Hepatic stellate cell (primary cell): ENCODE measurements at regions not wholly inside any gene's neighbourhood (a gene's known extent, or its start where the extent isn't known, plus 50 kb on each side); places are given as distances from the start of the nearest gene placed in this dataset.
"Not testable (repeated sequence)": the region's sequence is repeated elsewhere in the genome, so short reads cannot be mapped to it uniquely, and the experiment has no call there.

Experiments
- DNase-seq: peaks from one replicate; pipeline ENCODE4 v3.0.0; 2011; ENCODE audit warnings: low spot score

DNA sequence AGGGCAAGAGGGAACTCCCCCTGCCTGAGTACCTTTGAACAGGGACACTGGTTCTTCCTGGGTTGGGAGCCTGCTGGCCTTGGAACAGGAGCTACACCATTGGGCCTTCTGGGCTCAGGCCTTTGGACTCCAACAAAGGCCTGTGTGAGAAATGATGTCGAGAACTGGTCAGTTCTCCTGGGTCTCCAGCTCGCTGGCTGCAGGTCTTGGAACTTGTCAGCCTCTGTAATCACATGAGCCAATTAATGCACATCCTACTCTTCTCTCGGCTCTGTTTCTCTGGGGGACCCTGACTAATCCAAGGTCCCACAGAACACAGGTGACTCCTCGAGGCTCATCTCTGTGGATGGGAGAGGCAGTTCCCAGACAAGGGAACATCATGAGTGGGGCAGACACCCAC is 104.7 kb upstream of the PLGLB2 start:
- not testable (repeated sequence) for DNase-seq

DNA sequence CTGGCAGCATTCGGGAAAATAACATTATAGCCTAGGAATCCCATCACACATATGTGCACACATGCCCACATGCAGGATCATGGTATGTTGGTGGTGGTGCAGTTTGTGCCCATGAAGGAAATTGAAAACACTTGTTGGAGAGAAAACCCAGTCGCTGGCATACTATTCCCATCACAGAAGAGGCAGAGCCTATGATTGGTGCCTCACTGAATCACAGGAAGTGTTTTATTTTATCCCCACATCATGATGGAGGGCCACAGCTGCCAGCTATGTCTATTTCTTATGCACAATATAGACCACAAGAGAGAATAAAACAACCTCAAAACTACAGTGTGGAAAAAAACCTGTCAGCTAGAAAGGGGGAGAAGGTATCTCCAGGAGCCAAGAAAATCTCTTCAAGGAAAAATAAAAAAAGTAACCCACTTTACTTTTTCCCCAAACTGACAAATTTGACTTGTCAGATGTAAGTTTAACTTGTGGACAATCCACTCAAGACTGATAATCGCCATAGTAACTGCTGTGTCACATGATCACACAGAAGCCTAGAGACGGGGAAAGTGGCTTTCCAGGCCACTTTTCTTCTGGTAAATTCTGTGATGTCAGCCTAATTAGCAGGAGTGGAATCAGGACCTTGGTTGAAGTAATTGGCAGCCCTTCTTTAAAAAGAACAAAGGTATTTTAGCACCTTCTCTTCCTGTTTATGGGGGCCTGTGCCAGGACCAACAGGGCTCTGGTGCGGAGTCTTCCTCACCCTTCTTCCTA is 100.0 kb upstream of the PLGLB2 start:
- DNase-seq: not testable (repeated sequence)

GRCh38 chr2:87648815-87649214 is 99.1 kb upstream of the PLGLB2 start:
- not testable (repeated sequence) for DNase-seq

GRCh38 chr2:87649871-87650270 is 98.0 kb upstream of the PLGLB2 start:
- DNase-seq: not testable (repeated sequence)

GRCh38 chr2:87650837-87651236 is 97.0 kb upstream of the PLGLB2 start:
- not testable (repeated sequence) for DNase-seq

DNA sequence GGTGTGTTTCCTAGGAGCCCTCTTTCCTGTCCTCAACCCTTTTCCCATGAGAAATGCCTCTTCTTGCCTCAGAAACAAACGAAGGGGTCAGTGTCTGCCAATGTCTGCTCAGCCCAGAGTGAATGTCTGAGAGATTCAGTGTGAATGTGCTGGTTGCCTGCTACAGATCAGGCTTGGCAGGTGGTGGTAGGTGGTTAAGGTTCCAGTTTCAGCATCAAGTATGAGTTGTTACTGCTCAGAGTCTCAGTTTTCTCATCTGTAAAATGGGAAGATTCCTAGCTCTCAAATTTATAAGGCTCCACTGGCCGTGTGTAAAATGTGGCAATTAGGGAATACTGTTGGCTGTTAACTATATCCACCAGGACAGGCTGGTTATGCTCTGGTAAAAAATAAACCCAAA is 96.3 kb upstream of the PLGLB2 start:
- DNase-seq: not testable (repeated sequence)

GRCh38 chr2:87653373-87653772 is 94.5 kb upstream of the PLGLB2 start:
- DNase-seq: not testable (repeated sequence)

- DNase-seq: not testable (repeated sequence)
These were observed 93.6 kb upstream of the PLGLB2 start for GRCh38 chr2:87654136-87654814.

DNA sequence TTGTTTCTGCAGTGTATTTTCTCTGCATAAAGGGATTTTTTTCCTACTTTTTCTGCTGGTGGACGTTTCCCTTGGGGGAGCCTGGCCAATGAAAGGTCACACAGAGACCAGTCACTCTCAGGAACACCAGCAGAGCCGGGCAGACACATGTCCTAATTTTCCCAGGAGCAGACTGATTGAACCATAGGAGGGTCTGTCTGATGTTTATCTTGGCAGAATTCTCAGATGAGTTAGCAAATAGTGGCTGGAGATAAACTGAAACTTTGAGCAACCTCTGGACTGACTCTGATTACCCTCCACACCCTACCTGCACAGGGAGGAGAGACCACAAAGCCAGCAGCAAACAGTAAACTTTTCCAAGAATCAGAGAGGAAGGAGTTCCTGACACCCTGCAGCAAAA is 90.0 kb upstream of the PLGLB2 start:
- DNase-seq: not testable (repeated sequence)

GRCh38 chr2:87658357-87658756 is 89.5 kb upstream of the PLGLB2 start:
- not testable (repeated sequence) for DNase-seq

- DNase-seq: not testable (repeated sequence)
These were observed 88.9 kb upstream of the PLGLB2 start for GRCh38 chr2:87658976-87659375.

GRCh38 chr2:87660164-87660563 is 87.7 kb upstream of the PLGLB2 start:
- DNase-seq: not testable (repeated sequence)

- not testable (repeated sequence) for DNase-seq
These were observed 85.3 kb upstream of the PLGLB2 start for GRCh38 chr2:87662316-87663290.

DNA sequence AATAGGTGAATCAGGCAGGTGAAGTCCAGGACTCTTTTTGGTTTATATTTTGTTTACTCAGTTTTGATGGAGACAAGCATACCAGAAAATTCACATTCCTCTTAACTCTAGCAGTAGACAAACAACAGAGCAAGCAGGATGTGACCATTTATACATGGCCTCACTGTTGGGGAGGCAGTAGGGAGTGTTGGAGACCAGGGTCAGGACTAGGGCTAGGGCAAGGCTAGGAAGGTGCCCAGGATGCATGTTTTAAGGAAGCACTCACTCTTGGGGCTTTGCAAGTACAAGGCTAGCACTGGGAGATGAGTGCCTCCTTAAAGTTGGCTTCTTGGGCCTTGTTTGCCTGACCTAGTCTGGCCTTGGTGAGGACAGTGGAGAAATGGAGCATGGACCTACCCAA is 84.5 kb upstream of the PLGLB2 start:
- DNase-seq: not testable (repeated sequence)

DNA sequence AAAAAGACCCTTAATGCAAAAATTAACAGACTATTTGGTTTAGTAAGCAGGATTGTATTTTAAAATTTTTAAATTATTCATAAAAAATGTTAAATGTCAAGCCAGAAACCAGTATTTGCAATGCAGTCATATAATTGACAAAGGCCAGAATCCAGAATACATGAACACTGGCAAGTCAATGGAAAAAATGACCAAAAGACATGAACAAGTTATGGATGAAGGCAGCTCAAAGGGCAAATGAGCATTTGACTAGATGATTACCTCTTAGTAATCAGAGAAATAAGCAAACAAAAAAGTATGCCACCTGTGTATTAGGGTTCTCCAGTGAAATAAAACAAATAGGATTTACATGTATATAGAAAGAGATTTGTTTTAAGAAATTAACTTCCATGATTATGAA is 80.9 kb upstream of the PLGLB2 start:
- DNase-seq: not testable (repeated sequence)

DNA sequence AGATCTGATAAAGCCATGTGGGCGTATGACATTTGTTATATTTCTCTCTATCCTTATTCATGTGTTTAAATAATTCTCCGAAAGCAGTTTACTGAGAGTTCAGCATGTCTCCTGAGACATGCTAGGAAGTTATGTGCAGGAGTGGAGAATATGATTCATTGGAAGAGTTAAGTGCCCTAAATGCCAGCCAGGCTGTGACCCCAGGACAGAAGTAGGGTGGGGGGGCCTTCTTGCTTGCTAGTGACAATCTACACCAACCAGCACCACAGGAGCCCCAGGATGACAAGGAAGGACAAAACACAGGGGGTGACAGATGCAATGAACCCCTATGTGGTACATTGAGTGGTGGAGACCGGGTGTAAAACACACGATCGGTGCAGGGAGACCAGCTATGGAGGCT is 79.5 kb upstream of the PLGLB2 start:
- DNase-seq: not testable (repeated sequence)

DNA sequence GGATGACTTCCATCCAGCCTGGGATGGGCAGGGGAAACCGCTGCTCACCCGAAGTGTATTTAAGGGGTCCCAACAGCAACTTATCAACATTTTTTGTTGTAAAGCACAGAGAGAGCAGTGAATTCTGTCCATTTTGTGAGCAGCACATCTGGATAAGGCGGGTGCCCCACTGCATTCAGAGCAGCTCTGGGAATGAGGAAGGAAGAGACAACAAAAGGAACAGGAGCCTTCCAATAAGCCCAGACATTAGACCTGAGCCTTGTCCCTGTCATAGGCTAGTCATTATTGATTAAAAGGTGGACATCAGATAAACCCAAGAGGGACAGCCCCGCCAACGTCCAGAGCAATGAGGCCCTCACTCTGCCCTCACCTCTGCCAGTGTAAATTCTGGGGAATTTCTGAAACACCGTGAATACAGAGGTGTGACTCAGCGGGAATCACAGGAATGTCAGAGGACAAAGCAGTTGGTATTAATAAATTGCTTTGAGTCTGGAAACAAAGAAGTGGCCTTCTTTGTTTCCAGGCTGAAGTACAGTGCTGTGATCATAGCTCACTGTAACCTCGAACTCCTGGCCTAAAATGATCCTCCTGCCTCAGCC is 78.2 kb upstream of the PLGLB2 start:
- not testable (repeated sequence) for DNase-seq

- not testable (repeated sequence) for DNase-seq
These were observed 75.5 kb upstream of the PLGLB2 start for GRCh38 chr2:87672404-87672803.

GRCh38 chr2:87674729-87675128 is 73.2 kb upstream of the PLGLB2 start:
- not testable (repeated sequence) for DNase-seq

DNA sequence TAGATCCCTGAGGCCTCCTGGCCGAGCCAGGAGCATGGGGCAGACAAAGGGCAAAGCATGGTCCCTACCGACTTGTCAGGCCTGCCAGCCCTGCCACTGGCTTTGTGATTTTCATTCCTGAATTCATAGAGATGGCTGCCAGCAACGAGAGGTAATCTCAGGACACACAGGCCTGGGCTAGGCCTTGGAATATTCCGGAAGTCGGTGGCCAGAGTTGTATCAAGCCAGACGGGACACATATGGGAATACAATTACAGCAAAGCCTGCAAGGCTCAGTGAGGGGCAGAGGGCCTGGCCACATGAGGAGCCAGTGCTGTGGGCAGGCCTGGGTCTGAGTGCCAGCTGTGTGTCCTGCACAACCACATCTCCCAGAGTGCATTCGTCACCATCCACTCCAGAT is 72.4 kb upstream of the PLGLB2 start:
- DNase-seq: not testable (repeated sequence)

- not testable (repeated sequence) for DNase-seq
These were observed 70.4 kb upstream of the PLGLB2 start for GRCh38 chr2:87677421-87677923.
